A673 (cell line): ENCODE measurements at regions not wholly inside any gene's neighbourhood (a gene's known extent, or its start where the extent isn't known, plus 50 kb on each side); places are given as distances from the start of the nearest gene placed in this dataset.
"Not testable (repeated sequence)": the region's sequence is repeated elsewhere in the genome, so short reads cannot be mapped to it uniquely, and the experiment has no call there.

Source experiments
- EZH2 ChIP-seq: fragments of 200-600 bp; sonication (generic); IDR thresholded peaks from 2 replicates; pipeline ENCODE4 v1.6.1; 2017; ENCODE audit warnings: borderline replicate concordance, low read depth, mild to moderate bottlenecking, mixed read lengths, antibody characterized with exemption, low read length; ENCODE audit not compliant: poor library complexity, severe bottlenecking
- TF ChIP-seq, protein P1 (sequence below): fragments of 300-800, 200-600 bp; sonication (generic); conservative IDR thresholded peaks from 2 replicates; pipeline ENCODE4 v1.5.1; 2017; ENCODE audit warnings: low read depth, mild to moderate bottlenecking, antibody characterized with exemption, low read length, moderate library complexity, mixed read lengths

GRCh38 chr1:206358771-206359170, 111.5 kb upstream of the IKBKE start:
- TF ChIP-seq, protein P1, sequence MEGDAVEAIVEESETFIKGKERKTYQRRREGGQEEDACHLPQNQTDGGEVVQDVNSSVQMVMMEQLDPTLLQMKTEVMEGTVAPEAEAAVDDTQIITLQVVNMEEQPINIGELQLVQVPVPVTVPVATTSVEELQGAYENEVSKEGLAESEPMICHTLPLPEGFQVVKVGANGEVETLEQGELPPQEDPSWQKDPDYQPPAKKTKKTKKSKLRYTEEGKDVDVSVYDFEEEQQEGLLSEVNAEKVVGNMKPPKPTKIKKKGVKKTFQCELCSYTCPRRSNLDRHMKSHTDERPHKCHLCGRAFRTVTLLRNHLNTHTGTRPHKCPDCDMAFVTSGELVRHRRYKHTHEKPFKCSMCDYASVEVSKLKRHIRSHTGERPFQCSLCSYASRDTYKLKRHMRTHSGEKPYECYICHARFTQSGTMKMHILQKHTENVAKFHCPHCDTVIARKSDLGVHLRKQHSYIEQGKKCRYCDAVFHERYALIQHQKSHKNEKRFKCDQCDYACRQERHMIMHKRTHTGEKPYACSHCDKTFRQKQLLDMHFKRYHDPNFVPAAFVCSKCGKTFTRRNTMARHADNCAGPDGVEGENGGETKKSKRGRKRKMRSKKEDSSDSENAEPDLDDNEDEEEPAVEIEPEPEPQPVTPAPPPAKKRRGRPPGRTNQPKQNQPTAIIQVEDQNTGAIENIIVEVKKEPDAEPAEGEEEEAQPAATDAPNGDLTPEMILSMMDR: not testable (repeated sequence)
- not testable (repeated sequence) for TF ChIP-seq EZH2
